Omental fat pad (tissue), 3 donors: ENCODE measurements at regions not wholly inside any gene's neighbourhood (a gene's known extent, or its start where the extent isn't known, plus 50 kb on each side); places are given as distances from the start of the nearest gene placed in this dataset.
"Not testable (repeated sequence)": the region's sequence is repeated elsewhere in the genome, so short reads cannot be mapped to it uniquely, and the experiment has no call there.

ENCODE experiments used
- ATAC-seq: fragments of 150-250 bp; one replicate; pipeline ENCODE4 v1.9.1; 2016; ENCODE audit warnings: mild to moderate bottlenecking, moderate library complexity; ENCODE audit not compliant: low FRiP score
- DNase-seq: peaks from one replicate; pipeline ENCODE4 v3.0.0-alpha.2; 2019; ENCODE audit warnings: low spot score
- TF ChIP-seq, protein P1 (sequence below), 3 donors: fragments of 450-650 bp; IDR thresholded peaks; one replicate each; pipeline ENCODE4 v1.5.1; 2016 to 2017; ENCODE audit warnings: antibody characterized with exemption in 3 of 3, mild to moderate bottlenecking in 3 of 3, moderate library complexity in 2 of 3

DNA sequence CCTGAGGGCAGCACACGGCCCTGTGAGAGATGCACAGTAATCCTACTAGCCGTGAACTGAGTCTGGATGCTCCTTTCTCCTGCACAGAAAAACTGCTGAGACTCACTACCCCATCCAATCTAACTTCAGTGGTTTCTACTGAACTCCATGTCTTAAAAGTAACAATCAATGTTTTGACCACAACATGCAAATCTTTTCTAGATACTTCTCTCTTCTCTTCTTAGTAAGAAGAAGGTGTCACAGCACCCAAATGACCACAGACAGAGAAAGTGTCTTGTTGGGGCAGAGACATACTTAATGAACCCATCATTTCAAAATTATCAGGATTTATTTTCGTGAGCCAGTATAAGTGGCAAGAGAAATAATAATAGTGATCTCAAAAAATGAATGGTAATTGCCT lies 285.8 kb upstream of the MEF2C start:
- no peak for ATAC-seq
- TF ChIP-seq, protein P1, sequence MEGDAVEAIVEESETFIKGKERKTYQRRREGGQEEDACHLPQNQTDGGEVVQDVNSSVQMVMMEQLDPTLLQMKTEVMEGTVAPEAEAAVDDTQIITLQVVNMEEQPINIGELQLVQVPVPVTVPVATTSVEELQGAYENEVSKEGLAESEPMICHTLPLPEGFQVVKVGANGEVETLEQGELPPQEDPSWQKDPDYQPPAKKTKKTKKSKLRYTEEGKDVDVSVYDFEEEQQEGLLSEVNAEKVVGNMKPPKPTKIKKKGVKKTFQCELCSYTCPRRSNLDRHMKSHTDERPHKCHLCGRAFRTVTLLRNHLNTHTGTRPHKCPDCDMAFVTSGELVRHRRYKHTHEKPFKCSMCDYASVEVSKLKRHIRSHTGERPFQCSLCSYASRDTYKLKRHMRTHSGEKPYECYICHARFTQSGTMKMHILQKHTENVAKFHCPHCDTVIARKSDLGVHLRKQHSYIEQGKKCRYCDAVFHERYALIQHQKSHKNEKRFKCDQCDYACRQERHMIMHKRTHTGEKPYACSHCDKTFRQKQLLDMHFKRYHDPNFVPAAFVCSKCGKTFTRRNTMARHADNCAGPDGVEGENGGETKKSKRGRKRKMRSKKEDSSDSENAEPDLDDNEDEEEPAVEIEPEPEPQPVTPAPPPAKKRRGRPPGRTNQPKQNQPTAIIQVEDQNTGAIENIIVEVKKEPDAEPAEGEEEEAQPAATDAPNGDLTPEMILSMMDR (IDR thresholded peaks at IDR 0.05): no peak
- DNase-seq: no peak

DNA sequence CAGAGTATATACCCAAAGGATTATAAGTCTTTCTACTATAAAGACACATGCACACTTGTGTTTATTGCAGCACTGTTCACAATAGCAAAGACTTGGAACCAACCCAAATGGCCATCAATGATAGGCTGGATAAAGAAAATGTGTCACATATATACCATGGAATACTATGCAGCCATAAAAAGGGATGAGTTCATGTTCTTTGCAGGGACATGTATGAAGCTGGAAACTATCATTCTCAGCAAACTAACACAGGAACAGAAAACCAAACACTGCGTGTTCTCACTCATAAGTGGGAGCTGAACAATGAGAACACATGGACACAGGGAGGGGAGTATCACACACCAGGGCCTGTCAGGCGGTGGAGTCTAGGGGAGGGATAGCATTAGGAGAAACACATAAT lies 281.7 kb upstream of the MEF2C start:
- not testable (repeated sequence) for DNase-seq, ATAC-seq

DNA sequence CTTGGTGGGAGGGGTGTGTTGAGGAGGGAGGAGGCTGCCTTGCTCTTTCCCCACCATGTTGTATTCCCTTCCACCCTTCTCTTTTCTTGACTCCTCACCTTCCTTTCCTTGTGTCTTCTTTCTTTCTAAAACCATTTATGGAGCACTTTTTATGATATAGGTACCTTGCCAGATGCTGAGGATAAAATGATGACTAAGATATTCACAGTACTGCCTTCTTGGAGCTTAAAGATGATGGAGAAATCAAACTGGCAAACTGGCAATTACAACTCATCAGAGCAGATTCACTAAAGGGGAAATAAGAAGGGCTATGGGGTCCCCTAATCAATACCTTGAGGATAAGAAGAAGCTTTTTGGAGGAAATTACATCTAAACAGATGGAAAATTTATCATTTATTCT lies 273.2 kb upstream of the MEF2C start:
- ATAC-seq (no peak), DNase-seq (no peak)
- TF ChIP-seq, protein P1 (IDR thresholded peaks at IDR 0.05): no peak

DNA sequence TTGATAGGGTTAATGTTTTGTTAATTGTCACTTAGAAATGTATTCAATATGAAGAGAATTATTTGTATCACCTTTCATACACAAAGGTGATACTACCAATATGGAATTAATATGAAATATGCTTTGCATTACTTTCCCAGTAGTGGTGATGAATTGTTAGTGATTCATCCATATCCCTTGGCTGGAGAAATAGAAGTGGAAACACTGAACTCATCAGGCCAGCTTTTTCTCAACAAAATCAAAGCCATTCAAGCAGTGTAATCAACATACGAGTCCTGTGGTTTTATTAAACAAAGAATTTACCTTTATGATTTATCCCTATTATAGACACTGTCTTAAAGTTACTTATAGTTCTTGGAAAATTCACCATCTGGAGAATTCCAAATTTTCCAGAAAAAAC lies 264.0 kb upstream of the MEF2C start:
- no peak for DNase-seq
- ATAC-seq: no peak
- TF ChIP-seq, protein P1 (IDR thresholded peaks at IDR 0.05): no peak

DNA sequence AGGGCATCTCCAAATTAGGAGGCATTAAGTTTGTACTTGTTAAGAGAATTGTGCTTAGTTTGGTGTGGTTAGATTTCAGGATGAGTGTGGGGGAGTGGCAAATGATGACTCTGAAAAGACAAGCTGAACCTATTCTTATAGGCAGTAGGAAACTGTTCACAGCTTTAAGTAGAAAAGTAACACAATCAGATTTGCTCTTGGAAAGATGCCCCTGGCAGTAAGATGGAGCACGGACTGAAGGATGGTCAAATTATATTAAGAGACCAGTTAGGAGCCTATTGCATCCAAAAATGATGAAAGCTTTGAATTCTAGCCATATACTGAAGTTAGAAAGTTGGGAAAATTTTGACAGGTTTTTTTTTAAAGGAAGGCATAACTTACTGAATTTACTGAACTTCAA lies 254.2 kb upstream of the MEF2C start:
- TF ChIP-seq, protein P1 (IDR thresholded peaks at IDR 0.05): no peak
- DNase-seq (no peak), ATAC-seq (no peak)

DNA sequence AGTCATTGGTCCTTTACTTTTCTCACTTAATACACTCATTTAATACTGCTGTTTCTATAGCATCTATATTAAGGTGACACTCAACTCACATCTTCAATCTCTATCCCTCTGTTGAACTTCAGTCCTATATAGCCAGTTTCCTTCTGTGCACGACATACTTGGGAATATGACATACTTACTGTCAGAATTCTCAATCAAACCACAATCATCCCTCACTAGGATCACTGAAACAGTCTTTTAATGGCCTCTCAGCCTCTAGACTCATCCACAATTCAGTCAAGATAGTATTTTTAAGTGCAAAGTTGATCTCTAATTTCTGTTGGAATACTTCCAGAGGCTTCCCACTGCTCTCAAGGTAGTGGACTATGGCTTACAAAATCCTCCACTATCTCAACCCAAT lies 251.0 kb upstream of the MEF2C start:
- no peak for DNase-seq
- ATAC-seq: no peak
- TF ChIP-seq, protein P1 (IDR thresholded peaks at IDR 0.05): no peak

DNA sequence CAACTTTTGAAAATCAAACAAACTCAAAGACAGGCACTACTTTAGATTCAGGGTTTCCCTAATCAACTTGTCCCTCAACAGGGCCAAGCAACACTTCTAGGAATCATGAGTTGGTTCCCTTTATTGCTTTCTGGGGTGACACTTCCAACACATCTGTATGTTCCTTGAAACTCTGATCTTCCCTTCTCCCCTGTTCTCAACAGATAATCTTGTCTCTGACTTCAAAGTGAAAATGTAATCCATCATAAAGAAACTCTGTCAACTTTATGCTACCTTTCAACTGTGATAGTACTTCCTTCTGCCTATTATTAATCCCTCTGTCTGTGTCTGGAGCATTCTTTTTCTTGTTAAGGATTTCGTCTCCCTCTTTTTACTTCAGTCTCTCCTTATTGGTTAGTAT lies 250.1 kb upstream of the MEF2C start:
- TF ChIP-seq, protein P1 (IDR thresholded peaks at IDR 0.05): no peak
- ATAC-seq (no peak), DNase-seq (no peak)

DNA sequence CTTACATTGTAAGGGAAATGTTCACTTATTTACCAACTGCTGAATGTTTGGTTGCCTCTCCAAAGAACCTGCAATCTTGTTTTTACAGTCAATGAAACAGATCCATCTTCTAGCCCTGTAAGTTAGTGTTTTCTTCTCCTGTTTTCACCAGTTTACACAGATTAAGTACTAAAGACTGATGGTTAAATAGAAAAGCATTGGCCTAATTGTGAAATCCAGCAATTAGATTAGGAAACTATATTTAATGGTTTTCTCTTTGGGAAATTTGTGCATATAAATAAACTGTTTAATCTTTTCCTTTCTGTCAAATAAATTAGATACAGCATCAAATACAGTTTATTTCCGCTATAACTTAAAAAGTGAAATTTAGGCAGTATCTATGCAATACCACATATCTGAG lies 247.9 kb upstream of the MEF2C start:
- ATAC-seq: no peak
- TF ChIP-seq, protein P1 (IDR thresholded peaks at IDR 0.05): no peak

More for the DNA sequence above, 247.9 kb upstream of the MEF2C start:
- DNase-seq: no peak
